RKO (cell line): ENCODE measurements at regions not wholly inside any gene's neighbourhood (a gene's known extent, or its start where the extent isn't known, plus 50 kb on each side); places are given as distances from the start of the nearest gene placed in this dataset.
"Not testable (repeated sequence)": the region's sequence is repeated elsewhere in the genome, so short reads cannot be mapped to it uniquely, and the experiment has no call there.

Source experiments
- DNase-seq: peaks from one replicate; pipeline ENCODE4 v3.0.0-alpha.2; 2016; ENCODE audit warnings: low spot score

- no peak for DNase-seq
Observed at GRCh38 chr5:159593518-159594073, 263.3 kb upstream of the IL12B start.

GRCh38 chr5:159595561-159595960, 265.3 kb upstream of the IL12B start:
- DNase-seq: not testable (repeated sequence)

- no peak for DNase-seq
Observed at GRCh38 chr5:159601216-159601615, 270.9 kb upstream of the IL12B start.

- no peak for DNase-seq
Observed at GRCh38 chr5:159602434-159602833, 272.1 kb upstream of the IL12B start.

- DNase-seq: no peak
Observed at GRCh38 chr5:159605585-159605984, 275.3 kb upstream of the IL12B start.

- no peak for DNase-seq
Observed at GRCh38 chr5:159609359-159609758, 279.1 kb upstream of the IL12B start.

- DNase-seq: no peak
Observed at GRCh38 chr5:159610966-159611579, 280.8 kb upstream of the IL12B start.

- DNase-seq: peak; percentile 21
Observed at GRCh38 chr5:159616952-159617351, 286.7 kb upstream of the IL12B start.

GRCh38 chr5:159619826-159620225, 289.5 kb upstream of the IL12B start:
- no peak for DNase-seq

- DNase-seq: no peak
Observed at GRCh38 chr5:159620853-159621540, 290.7 kb upstream of the IL12B start.

GRCh38 chr5:159628703-159629102, 287.6 kb upstream of the ADRA1B start:
- no peak for DNase-seq

- DNase-seq: no peak
Observed at GRCh38 chr5:159629158-159629557, 287.1 kb upstream of the ADRA1B start.

GRCh38 chr5:159630545-159630944, 285.7 kb upstream of the ADRA1B start:
- DNase-seq: no peak

GRCh38 chr5:159631001-159631400, 285.3 kb upstream of the ADRA1B start:
- no peak for DNase-seq

GRCh38 chr5:159632866-159633265, 283.4 kb upstream of the ADRA1B start:
- DNase-seq: no peak

GRCh38 chr5:159638481-159638880, 277.8 kb upstream of the ADRA1B start:
- DNase-seq: no peak

GRCh38 chr5:159638954-159639559, 277.2 kb upstream of the ADRA1B start:
- no peak for DNase-seq

- no peak for DNase-seq
Observed at GRCh38 chr5:159639590-159639989, 276.7 kb upstream of the ADRA1B start.

GRCh38 chr5:159640446-159640845, 275.8 kb upstream of the ADRA1B start:
- DNase-seq: no peak

- no peak for DNase-seq
Observed at GRCh38 chr5:159640921-159641320, 275.4 kb upstream of the ADRA1B start.

GRCh38 chr5:159641371-159642039, 274.8 kb upstream of the ADRA1B start:
- DNase-seq: no peak

GRCh38 chr5:159642379-159642778, 273.9 kb upstream of the ADRA1B start:
- no peak for DNase-seq

- DNase-seq: no peak
Observed at GRCh38 chr5:159644053-159644452, 272.2 kb upstream of the ADRA1B start.
